ENCODE measurements at regions not wholly inside any gene's neighbourhood (a gene's known extent, or its start where the extent isn't known, plus 50 kb on each side); places are given as distances from the start of the nearest gene placed in this dataset.

GRCh38 chr6:21844120-21844917, 250.8 kb downstream of the SOX4 start:
- no peaks in the 10 kb centered on the region for H3K9me3 ChIP-seq (ENCODE audit: low read length)
- H3K4me2 ChIP-seq (ENCODE audit: low read length): no peak overlapping the region
- no peaks in the 10 kb centered on the region for H3F3A ChIP-seq (ENCODE audit: insufficient read depth, low read length)
- no peaks in the 10 kb centered on the region for H3K79me2 ChIP-seq (ENCODE audit: insufficient read depth, low read length)
- H3K27me3 ChIP-seq (ENCODE audit: insufficient read depth, low read length): no peaks in the 10 kb centered on the region
- no peaks in the 10 kb centered on the region for H4K20me1 ChIP-seq (ENCODE audit: insufficient read depth, low read length)
- H3K36me3 ChIP-seq (ENCODE audit: insufficient read depth, low read length): no peaks in the 10 kb centered on the region
- H3K9me2 ChIP-seq (ENCODE audit: low read depth, low read length): no peaks in the 10 kb centered on the region
- no peak overlapping the region for H3K27ac ChIP-seq (ENCODE audit: low read depth, low read length, poor library complexity, severe bottlenecking)
- H3K9ac ChIP-seq (ENCODE audit: low read length): no peak overlapping the region
- TF ChIP-seq EZH2 (IDR thresholded peaks at IDR 0.05; ENCODE audit: borderline replicate concordance, low read length) (no peak), CTCF (IDR thresholded peaks at IDR 0.05; ENCODE audit: low read length) (no peak)
- peaks cover 9% of the 10 kb centered on the region for H3K4me1 ChIP-seq (ENCODE audit: insufficient read depth, low read length, severe bottlenecking)
- no peak overlapping the region for H2AFZ ChIP-seq (ENCODE audit: low read length)
- no peak overlapping the region for H3K4me3 ChIP-seq (ENCODE audit: low read depth, low read length, poor library complexity, severe bottlenecking)

DNA sequence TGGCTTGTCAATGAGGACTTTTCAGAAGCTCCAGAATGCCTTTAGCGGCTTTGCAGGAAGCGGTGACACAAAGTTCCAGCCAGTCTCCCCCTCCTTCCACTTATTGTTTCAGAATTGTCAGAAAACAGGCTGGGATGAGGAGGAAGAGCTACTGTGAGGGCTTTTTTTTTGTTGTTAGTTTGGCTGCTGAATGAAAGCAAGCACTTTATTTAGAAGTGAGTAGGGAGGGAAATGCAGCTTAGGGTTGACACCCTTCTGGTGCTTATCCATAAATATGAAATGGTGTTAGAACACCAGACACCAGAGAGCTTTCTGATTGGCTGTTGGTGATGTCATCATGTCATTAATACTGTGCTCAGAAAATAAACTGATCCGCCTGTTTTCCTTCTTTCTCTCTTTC, 251.5 kb downstream of the SOX4 start:
- no peaks in the 10 kb centered on the region for H4K20me1 ChIP-seq (ENCODE audit: insufficient read depth, low read length)
- H3K36me3 ChIP-seq (ENCODE audit: insufficient read depth, low read length): no peaks in the 10 kb centered on the region
- no peaks in the 10 kb centered on the region for H3K9me3 ChIP-seq (ENCODE audit: low read length)
- no peak overlapping the region for H3K27ac ChIP-seq (ENCODE audit: low read depth, low read length, poor library complexity, severe bottlenecking)
- H3F3A ChIP-seq (ENCODE audit: insufficient read depth, low read length): no peaks in the 10 kb centered on the region
- H3K4me1 ChIP-seq (ENCODE audit: insufficient read depth, low read length, severe bottlenecking): peaks cover 9% of the 10 kb centered on the region
- H2AFZ ChIP-seq (ENCODE audit: low read length): no peak overlapping the region
- no peaks in the 10 kb centered on the region for H3K27me3 ChIP-seq (ENCODE audit: insufficient read depth, low read length)
- no peaks in the 10 kb centered on the region for H3K79me2 ChIP-seq (ENCODE audit: insufficient read depth, low read length)
- no peak for TF ChIP-seq EZH2 (IDR thresholded peaks at IDR 0.05; ENCODE audit: borderline replicate concordance, low read length)
- TF ChIP-seq CTCF (IDR thresholded peaks at IDR 0.05; ENCODE audit: low read length): no peak
- no peak overlapping the region for H3K4me3 ChIP-seq (ENCODE audit: low read depth, low read length, poor library complexity, severe bottlenecking)
- no peak overlapping the region for H3K4me2 ChIP-seq (ENCODE audit: low read length)
- H3K9me2 ChIP-seq (ENCODE audit: low read depth, low read length): no peaks in the 10 kb centered on the region
- H3K9ac ChIP-seq (ENCODE audit: low read length): no peak overlapping the region

DNA sequence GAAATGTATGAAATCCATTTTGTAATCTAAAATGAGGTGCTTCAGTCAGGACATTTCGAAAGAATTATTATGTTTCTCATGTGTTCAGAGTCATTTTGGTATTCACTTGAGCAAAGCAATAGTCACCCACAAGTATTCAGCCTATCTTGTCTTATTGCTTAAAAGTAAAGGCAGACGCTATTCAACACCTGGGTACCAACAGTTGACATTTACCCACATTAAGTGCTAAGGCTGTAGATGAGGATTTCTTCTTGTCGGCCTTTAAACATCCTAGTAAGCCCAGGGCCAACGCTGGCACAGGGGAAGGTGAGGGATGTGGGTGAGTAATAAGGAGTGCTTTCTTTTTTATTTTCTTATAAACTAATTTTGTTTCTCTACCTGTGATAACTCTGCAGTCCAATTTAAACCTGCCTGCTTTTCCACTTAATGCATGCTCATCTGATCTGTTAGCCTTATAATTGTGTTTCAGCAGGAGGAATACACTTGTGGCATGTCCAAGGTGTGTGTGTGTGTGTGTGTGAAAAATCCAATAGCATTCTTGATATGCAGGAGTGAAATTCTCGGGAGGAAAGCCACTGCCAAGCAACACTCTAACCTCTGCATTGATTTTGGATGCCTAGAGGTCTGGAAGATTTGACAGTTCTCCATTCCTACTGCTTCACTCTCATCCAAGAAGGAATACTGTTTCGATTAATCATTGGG, 252.0 kb downstream of the SOX4 start:
- Histone ChIP-seq H3K4me2 (ENCODE audit: low read length) (no peak overlapping the region), H4K20me1 (ENCODE audit: insufficient read depth, low read length) (no peaks in the 10 kb centered on the region), H3K27me3 (ENCODE audit: insufficient read depth, low read length) (no peaks in the 10 kb centered on the region), H3K9me3 (ENCODE audit: low read length) (no peaks in the 10 kb centered on the region), H3K4me1 (ENCODE audit: insufficient read depth, low read length, severe bottlenecking) (peaks cover 9% of the 10 kb centered on the region), H3K36me3 (ENCODE audit: insufficient read depth, low read length) (no peaks in the 10 kb centered on the region), H3F3A (ENCODE audit: insufficient read depth, low read length) (no peaks in the 10 kb centered on the region), H3K27ac (ENCODE audit: low read depth, low read length, poor library complexity, severe bottlenecking) (no peak overlapping the region), H3K4me3 (ENCODE audit: low read depth, low read length, poor library complexity, severe bottlenecking) (no peak overlapping the region), H3K9me2 (ENCODE audit: low read depth, low read length) (no peaks in the 10 kb centered on the region), H3K79me2 (ENCODE audit: insufficient read depth, low read length) (no peaks in the 10 kb centered on the region), H2AFZ (ENCODE audit: low read length) (no peak overlapping the region), H3K9ac (ENCODE audit: low read length) (no peak overlapping the region)
- no peak for TF ChIP-seq EZH2 (IDR thresholded peaks at IDR 0.05; ENCODE audit: borderline replicate concordance, low read length)
- no peak for TF ChIP-seq CTCF (IDR thresholded peaks at IDR 0.05; ENCODE audit: low read length)

Measured in OCI-LY1 (cell line).